HFF-Myc (cell line): ENCODE measurements at regions not wholly inside any gene's neighbourhood (a gene's known extent, or its start where the extent isn't known, plus 50 kb on each side); places are given as distances from the start of the nearest gene placed in this dataset.
A peak's percentile ranks its signal among the peaks of the same experiment; 100 is the strongest.

ENCODE experiments used
- DNase-seq: peaks from one replicate; pipeline ENCODE4 v3.0.0-alpha.2; 2011; ENCODE audit warnings: low read depth; ENCODE audit errors: extremely low read depth
- H3K4me3 ChIP-seq: replicated peaks from 2 replicates; pipeline ENCODE4 v1.5.1; 2011; ENCODE audit warnings: low read depth, mild to moderate bottlenecking, control low read depth, low read length
- CTCF ChIP-seq: IDR thresholded peaks from 2 replicates; pipeline ENCODE4 v1.5.1; 2012; ENCODE audit warnings: mild to moderate bottlenecking, low read depth, low read length, control low read depth; ENCODE audit errors: missing control alignments

GRCh38 chr14:61179796-61180398, 101.2 kb downstream of the TMEM30B start:
- TF ChIP-seq CTCF = no peak
- DNase-seq = no peak
- H3K4me3 ChIP-seq = no peak overlapping the region

GRCh38 chr14:61179061-61179690, 102.0 kb downstream of the TMEM30B start:
- H3K4me3 ChIP-seq = no peak overlapping the region
- TF ChIP-seq CTCF = no peak
- no peak for DNase-seq

GRCh38 chr14:61178226-61179060, 102.7 kb downstream of the TMEM30B start:
- H3K4me3 ChIP-seq = no peak overlapping the region
- peak; percentile 94 for DNase-seq
- TF ChIP-seq CTCF = no peak

GRCh38 chr14:61177279-61178225, 103.6 kb downstream of the TMEM30B start:
- DNase-seq = no peak
- TF ChIP-seq CTCF = no peak
- H3K4me3 ChIP-seq = no peak overlapping the region

GRCh38 chr14:61176686-61177085, 104.5 kb downstream of the TMEM30B start:
- no peak for DNase-seq
- no peak for TF ChIP-seq CTCF

GRCh38 chr14:61174987-61175386, 106.2 kb downstream of the TMEM30B start:
- TF ChIP-seq CTCF = no peak
- no peak overlapping the region for H3K4me3 ChIP-seq
- no peak for DNase-seq

More at GRCh38 chr14:61176686-61177085, 104.5 kb downstream of the TMEM30B start:
- H3K4me3 ChIP-seq = no peak overlapping the region
